ENCODE measurements at regions not wholly inside any gene's neighbourhood (a gene's known extent, or its start where the extent isn't known, plus 50 kb on each side); places are given as distances from the start of the nearest gene placed in this dataset.

DNA sequence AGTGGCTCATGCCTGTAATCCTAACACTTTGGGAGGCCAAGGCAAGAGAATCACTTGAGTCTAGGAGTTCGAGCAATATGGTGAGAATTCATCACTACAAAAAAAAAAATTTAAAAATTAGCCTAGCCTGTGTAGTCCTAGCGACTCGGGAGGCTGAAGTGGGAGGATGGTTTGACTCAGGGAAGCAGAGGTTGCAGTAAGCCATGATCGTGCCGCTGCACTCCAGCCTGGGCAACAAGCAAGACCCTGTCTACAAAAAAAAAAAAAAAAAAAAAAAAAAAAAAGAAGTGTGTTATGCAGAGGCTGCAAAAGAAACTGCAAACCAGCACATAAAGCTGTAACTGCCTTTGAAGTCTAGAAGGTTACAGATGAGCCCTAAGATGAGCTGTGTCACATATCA is 116.9 kb upstream of the SLC1A3 start:
- no peak for DNase-seq
- no peak for TF ChIP-seq POLR2A (IDR thresholded peaks at IDR 0.05)
- TF ChIP-seq POLR2AphosphoS5 (IDR thresholded peaks at IDR 0.05), result no peak
- TF ChIP-seq, protein P1, sequence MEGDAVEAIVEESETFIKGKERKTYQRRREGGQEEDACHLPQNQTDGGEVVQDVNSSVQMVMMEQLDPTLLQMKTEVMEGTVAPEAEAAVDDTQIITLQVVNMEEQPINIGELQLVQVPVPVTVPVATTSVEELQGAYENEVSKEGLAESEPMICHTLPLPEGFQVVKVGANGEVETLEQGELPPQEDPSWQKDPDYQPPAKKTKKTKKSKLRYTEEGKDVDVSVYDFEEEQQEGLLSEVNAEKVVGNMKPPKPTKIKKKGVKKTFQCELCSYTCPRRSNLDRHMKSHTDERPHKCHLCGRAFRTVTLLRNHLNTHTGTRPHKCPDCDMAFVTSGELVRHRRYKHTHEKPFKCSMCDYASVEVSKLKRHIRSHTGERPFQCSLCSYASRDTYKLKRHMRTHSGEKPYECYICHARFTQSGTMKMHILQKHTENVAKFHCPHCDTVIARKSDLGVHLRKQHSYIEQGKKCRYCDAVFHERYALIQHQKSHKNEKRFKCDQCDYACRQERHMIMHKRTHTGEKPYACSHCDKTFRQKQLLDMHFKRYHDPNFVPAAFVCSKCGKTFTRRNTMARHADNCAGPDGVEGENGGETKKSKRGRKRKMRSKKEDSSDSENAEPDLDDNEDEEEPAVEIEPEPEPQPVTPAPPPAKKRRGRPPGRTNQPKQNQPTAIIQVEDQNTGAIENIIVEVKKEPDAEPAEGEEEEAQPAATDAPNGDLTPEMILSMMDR (IDR thresholded peaks at IDR 0.05 in 8 of 11, conservative IDR thresholded peaks at IDR 0.05 in 3 of 11), result no peak
- Histone ChIP-seq H3K27me3 (replicated peaks in 1 of 7) (peaks cover 0 to under 1% (median 0%) of the 10 kb centered on the region in 7 donors), H3K4me1 (no peaks in the 10 kb centered on the region), H3K27ac (no peak overlapping the region), H3K36me3 (no peaks in the 10 kb centered on the region), H3K4me3 (no peak overlapping the region), H3K9me3 (no peaks in the 10 kb centered on the region)
- intact Hi-C loops (cut with DNase I; ENCODE audit: low total_unique reads), result no loop called here
- WGBS, 5 donors, result 88 to 94% (median 90%) methylated on average over 5 of the region's 5 CpGs

DNA sequence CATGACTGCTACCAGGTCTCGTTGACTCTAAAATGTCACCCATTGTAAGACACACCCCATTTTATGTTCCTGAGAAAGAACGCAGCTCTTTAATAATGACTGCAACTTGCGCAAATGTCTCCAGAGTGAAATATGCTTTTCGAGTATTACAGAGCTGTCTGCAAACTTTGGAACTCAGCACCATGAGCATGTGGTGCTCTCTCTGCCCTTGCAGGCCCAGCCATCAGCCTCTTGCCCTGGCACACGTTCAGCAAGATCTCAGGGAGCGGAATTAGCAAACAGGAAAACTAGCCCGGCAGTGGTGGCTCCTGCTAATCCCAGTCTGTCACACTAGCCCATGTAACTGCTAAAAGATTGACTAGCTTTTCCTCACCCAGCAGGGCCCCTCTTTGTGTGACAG is 114.5 kb upstream of the SLC1A3 start:
- no peak for DNase-seq
- intact Hi-C loops (cut with DNase I; ENCODE audit: low total_unique reads), result no loop called here
- no peaks in the 10 kb centered on the region for H3K4me1 ChIP-seq

DNA sequence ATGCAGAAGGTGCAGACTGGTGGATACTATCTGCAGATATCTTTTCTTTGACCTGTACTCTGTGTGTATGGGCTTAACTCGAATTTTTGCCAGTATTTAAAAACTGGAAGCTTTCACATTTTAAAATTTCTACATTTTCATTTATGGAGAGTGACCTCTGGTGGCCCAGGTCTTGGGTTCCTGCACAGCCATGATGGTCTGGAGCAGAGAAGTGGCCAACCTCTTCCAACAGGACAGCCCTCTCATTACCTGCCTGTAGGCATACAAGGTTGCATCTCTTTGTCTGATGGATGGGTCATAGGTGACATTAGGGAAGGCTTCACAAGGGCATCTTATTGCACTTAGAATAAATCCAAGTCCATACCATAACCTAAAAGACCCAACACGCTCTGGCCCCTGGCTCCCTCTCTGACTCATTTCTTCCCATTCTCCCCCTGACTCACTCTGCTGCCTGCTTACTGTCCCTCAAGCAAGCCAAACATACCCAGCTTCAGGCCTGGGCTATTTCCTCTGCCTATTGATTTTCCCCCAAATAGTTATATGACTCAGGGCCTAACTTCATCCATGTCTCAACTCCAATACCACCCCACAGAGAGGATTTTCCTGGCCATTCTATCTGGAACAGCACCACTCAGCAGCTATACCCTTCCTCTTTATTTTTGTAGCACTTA is 113.3 kb upstream of the SLC1A3 start:
- no peak overlapping the region for H3K27ac ChIP-seq
- 66 to 78% (median 76%) methylated on average over 2 of the region's 2 CpGs for WGBS, 5 donors
- H3K36me3 ChIP-seq, result no peaks in the 10 kb centered on the region
- DNase-seq, result no peak
- H3K4me3 ChIP-seq, result no peak overlapping the region
- intact Hi-C loops (cut with DNase I; ENCODE audit: low total_unique reads), result no loop called here
- H3K9me3 ChIP-seq, result no peaks in the 10 kb centered on the region
- peaks cover 0 to 11% (median 0%) of the 10 kb centered on the region in 7 donors for H3K27me3 ChIP-seq (replicated peaks in 1 of 7)
- no peak for TF ChIP-seq POLR2A (IDR thresholded peaks at IDR 0.05)
- TF ChIP-seq, protein P1 (IDR thresholded peaks at IDR 0.05 in 8 of 11, conservative IDR thresholded peaks at IDR 0.05 in 3 of 11), result no peak
- TF ChIP-seq POLR2AphosphoS5 (IDR thresholded peaks at IDR 0.05), result no peak
- H3K4me1 ChIP-seq, result no peaks in the 10 kb centered on the region

More for the DNA sequence above, 114.5 kb upstream of the SLC1A3 start:
- TF ChIP-seq, protein P1 (IDR thresholded peaks at IDR 0.05 in 8 of 11, conservative IDR thresholded peaks at IDR 0.05 in 3 of 11), result no peak
- no peak for TF ChIP-seq POLR2AphosphoS5 (IDR thresholded peaks at IDR 0.05)
- no peak for TF ChIP-seq POLR2A (IDR thresholded peaks at IDR 0.05)
- Histone ChIP-seq H3K36me3 (no peaks in the 10 kb centered on the region), H3K4me3 (no peak overlapping the region), H3K27ac (no peak overlapping the region), H3K9me3 (no peaks in the 10 kb centered on the region), H3K27me3 (replicated peaks in 1 of 7) (peaks cover 0 to 11% (median 0%) of the 10 kb centered on the region in 7 donors)
- 52 to 70% (median 62%) methylated on average over 7 of the region's 7 CpGs for WGBS, 5 donors

DNA sequence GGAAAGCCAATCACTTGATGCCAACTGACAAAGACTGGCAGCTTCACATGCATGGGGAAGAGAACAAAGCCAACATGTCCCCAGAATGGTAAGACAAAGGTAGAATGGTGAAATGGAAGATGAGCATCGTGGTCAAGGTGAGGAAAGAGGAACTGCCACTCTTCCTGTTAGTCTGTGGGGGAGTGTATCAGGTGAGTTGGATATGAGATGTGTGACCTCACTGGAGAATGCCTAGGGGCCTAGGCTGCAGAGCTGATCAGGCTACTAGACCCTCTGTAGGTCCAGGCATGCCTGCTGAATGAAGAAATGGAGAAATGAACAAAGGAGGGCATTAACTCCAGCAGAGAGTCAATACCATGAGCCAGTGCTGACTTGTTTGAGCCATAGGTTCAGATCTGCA is 112.4 kb upstream of the SLC1A3 start:
- 47 to 70% (median 52%) methylated on average over 1 of the region's 1 CpG for WGBS, 5 donors

More for the DNA sequence above, 112.4 kb upstream of the SLC1A3 start:
- H3K27me3 ChIP-seq (replicated peaks in 1 of 7), result peaks cover 0 to 11% (median 0%) of the 10 kb centered on the region in 7 donors
- no peaks in the 10 kb centered on the region for H3K9me3 ChIP-seq
- H3K36me3 ChIP-seq, result no peaks in the 10 kb centered on the region
- intact Hi-C loops (cut with DNase I; ENCODE audit: low total_unique reads), result no loop called here
- no peak for DNase-seq
- H3K27ac ChIP-seq, result no peak overlapping the region
- H3K4me3 ChIP-seq, result no peak overlapping the region
- TF ChIP-seq POLR2A (IDR thresholded peaks at IDR 0.05), result no peak
- TF ChIP-seq, protein P1 (IDR thresholded peaks at IDR 0.05 in 8 of 11, conservative IDR thresholded peaks at IDR 0.05 in 3 of 11), result no peak
- no peak for TF ChIP-seq POLR2AphosphoS5 (IDR thresholded peaks at IDR 0.05)
- no peaks in the 10 kb centered on the region for H3K4me1 ChIP-seq

All from spleen (tissue), 11 donors.